Esophagus muscularis mucosa (tissue), 3 donors: ENCODE measurements at regions not wholly inside any gene's neighbourhood (a gene's known extent, or its start where the extent isn't known, plus 50 kb on each side); places are given as distances from the start of the nearest gene placed in this dataset.

ENCODE experiments used
- CTCF ChIP-seq, 3 experiments: fragments of 200-600 bp in 2 of 3; fragments of 450-650 bp in 1 of 3; sonication (generic) in 2 of 3; IDR thresholded peaks; one replicate each; pipeline ENCODE4 v1.5.1; 2017 to 2019; ENCODE audit warnings: antibody characterized with exemption in 3 of 3, mild to moderate bottlenecking in 2 of 3, moderate library complexity in 1 of 3
- POLR2A ChIP-seq: fragments of 450-650 bp; IDR thresholded peaks from one replicate; pipeline ENCODE4 v1.6.1; 2017; ENCODE audit warnings: antibody characterized with exemption, moderate library complexity, mild to moderate bottlenecking, low read depth

GRCh38 chr11:38461751-38462150 is 1863.7 kb upstream of the RAG2 start:
- TF ChIP-seq CTCF (IDR thresholded peaks at IDR 0.05) (no peak), POLR2A (no peak)
